Gastroesophageal sphincter (tissue), 3 donors: ENCODE measurements at regions not wholly inside any gene's neighbourhood (a gene's known extent, or its start where the extent isn't known, plus 50 kb on each side); places are given as distances from the start of the nearest gene placed in this dataset.

Experiments
- EP300 ChIP-seq: sonication (generic); formaldehyde crosslinking; IDR thresholded peaks from one replicate; pipeline ENCODE4 v1.6.1; 2017; ENCODE audit warnings: antibody characterized with exemption, mild to moderate bottlenecking
- POLR2A ChIP-seq, 2 donors: fragments of 450-650 bp; IDR thresholded peaks; one replicate each; pipeline ENCODE4 v1.6.1; 2017; ENCODE audit warnings: antibody characterized with exemption in 2 of 2, mild to moderate bottlenecking in 2 of 2, moderate library complexity in 1 of 2
- POLR2AphosphoS5 ChIP-seq: sonication (generic); formaldehyde crosslinking; IDR thresholded peaks from one replicate; pipeline ENCODE4 v1.6.1; 2017; ENCODE audit warnings: antibody characterized with exemption
- TF ChIP-seq, protein P1 (sequence below), 4 experiments: fragments of 200-600 bp in 2 of 4; fragments of 450-650 bp in 2 of 4; sonication (generic) in 1 of 4; IDR thresholded peaks; one replicate each; pipeline ENCODE4 v1.5.1; 2017 to 2019; ENCODE audit warnings: antibody characterized with exemption in 4 of 4, mild to moderate bottlenecking in 2 of 4, moderate library complexity in 2 of 4

DNA sequence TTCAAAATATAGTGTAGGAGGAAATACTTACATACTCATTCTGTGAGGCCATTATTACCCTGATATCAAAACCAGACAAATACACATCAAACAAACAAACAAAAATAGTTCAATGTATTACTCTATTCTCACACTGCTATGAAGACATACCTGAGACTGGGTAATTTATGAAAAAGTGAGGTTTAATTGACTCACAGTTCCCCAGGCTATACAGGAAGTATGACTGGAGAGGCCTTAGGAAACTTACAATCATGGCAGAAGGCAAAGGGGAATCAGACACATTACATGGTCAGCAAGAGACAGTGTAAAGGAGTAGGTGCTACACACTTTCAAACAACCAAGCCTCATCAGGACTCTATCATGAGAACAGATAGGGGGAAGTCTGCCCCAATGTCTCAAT, 1023.2 kb downstream of the TMTC2 start:
- TF ChIP-seq, protein P1, sequence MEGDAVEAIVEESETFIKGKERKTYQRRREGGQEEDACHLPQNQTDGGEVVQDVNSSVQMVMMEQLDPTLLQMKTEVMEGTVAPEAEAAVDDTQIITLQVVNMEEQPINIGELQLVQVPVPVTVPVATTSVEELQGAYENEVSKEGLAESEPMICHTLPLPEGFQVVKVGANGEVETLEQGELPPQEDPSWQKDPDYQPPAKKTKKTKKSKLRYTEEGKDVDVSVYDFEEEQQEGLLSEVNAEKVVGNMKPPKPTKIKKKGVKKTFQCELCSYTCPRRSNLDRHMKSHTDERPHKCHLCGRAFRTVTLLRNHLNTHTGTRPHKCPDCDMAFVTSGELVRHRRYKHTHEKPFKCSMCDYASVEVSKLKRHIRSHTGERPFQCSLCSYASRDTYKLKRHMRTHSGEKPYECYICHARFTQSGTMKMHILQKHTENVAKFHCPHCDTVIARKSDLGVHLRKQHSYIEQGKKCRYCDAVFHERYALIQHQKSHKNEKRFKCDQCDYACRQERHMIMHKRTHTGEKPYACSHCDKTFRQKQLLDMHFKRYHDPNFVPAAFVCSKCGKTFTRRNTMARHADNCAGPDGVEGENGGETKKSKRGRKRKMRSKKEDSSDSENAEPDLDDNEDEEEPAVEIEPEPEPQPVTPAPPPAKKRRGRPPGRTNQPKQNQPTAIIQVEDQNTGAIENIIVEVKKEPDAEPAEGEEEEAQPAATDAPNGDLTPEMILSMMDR (IDR thresholded peaks at IDR 0.05), result no peak
- TF ChIP-seq POLR2AphosphoS5 (no peak), EP300 (no peak), POLR2A (IDR thresholded peaks at IDR 0.05) (no peak)
